ENCODE measurements at regions not wholly inside any gene's neighbourhood (a gene's known extent, or its start where the extent isn't known, plus 50 kb on each side); places are given as distances from the start of the nearest gene placed in this dataset.

GRCh38 chr12:24270464-24270863 is 321.0 kb upstream of the SOX5 start:
- no peak for TF ChIP-seq CTCF (IDR thresholded peaks at IDR 0.05)
- TF ChIP-seq POLR2A (IDR thresholded peaks at IDR 0.05): no peak
